Trophoblast cell (in vitro differentiated cells and primary cell): ENCODE measurements at regions not wholly inside any gene's neighbourhood (a gene's known extent, or its start where the extent isn't known, plus 50 kb on each side); places are given as distances from the start of the nearest gene placed in this dataset.

Experiments
- DNase-seq, 2 donors: peaks; one replicate each; pipeline ENCODE4 v3.0.0-alpha.2; 2016
- H2AFZ ChIP-seq: 2 replicates; pipeline ENCODE4 v1.6.1; 2013; ENCODE audit warnings: low read length, moderate library complexity, mild to moderate bottlenecking; ENCODE audit not compliant: insufficient read depth, poor library complexity
- H2AK5ac ChIP-seq: 2 replicates; pipeline ENCODE4 v1.6.1; 2013; ENCODE audit warnings: mild to moderate bottlenecking, low read length
- H2BK120ac ChIP-seq: 2 replicates; pipeline ENCODE4 v1.6.1; 2013; ENCODE audit warnings: low read length, mild to moderate bottlenecking, moderate library complexity; ENCODE audit not compliant: insufficient read depth, poor library complexity
- H2BK12ac ChIP-seq: 2 replicates; pipeline ENCODE4 v1.6.1; 2013; ENCODE audit warnings: mild to moderate bottlenecking, low read length, moderate library complexity
- H2BK5ac ChIP-seq: 2 replicates; pipeline ENCODE4 v1.6.1; 2013; ENCODE audit warnings: low read length, low read depth, moderate library complexity, mild to moderate bottlenecking; ENCODE audit not compliant: poor library complexity
- H3K14ac ChIP-seq: 2 replicates; pipeline ENCODE4 v1.6.1; 2013; ENCODE audit warnings: mild to moderate bottlenecking, low read length
- H3K18ac ChIP-seq: 2 replicates; pipeline ENCODE4 v1.6.1; 2013; ENCODE audit warnings: mild to moderate bottlenecking, low read length
- H3K23ac ChIP-seq: 2 replicates; pipeline ENCODE4 v1.6.1; 2013; ENCODE audit warnings: low read length
- H3K27ac ChIP-seq: 2 replicates; pipeline ENCODE4 v1.5.1; 2013; ENCODE audit warnings: low read depth, mild to moderate bottlenecking, inconsistent platforms, low read length, moderate library complexity
- H3K27me3 ChIP-seq: 2 replicates; pipeline ENCODE4 v1.6.1; 2013; ENCODE audit warnings: inconsistent platforms, mild to moderate bottlenecking, low read length, moderate library complexity; ENCODE audit not compliant: insufficient read depth
- H3K36me3 ChIP-seq, 2 experiments: 1 replicate in 1 of 2; 2 replicates in 1 of 2; pipeline ENCODE4 v1.6.1; 2013; ENCODE audit warnings: low read length in 2 of 2, mild to moderate bottlenecking in 2 of 2, moderate library complexity in 1 of 2; ENCODE audit not compliant: insufficient read depth in 2 of 2, control insufficient read depth in 1 of 2
- H3K4ac ChIP-seq: 2 replicates; pipeline ENCODE4 v1.6.1; 2013; ENCODE audit warnings: low read depth, mild to moderate bottlenecking, low read length, moderate library complexity
- H3K4me1 ChIP-seq, 2 experiments: 1 replicate in 1 of 2; 2 replicates in 1 of 2; pipeline ENCODE4 v1.6.1; 2013; ENCODE audit warnings: low read length in 2 of 2, mild to moderate bottlenecking in 2 of 2, moderate library complexity in 1 of 2; ENCODE audit not compliant: insufficient read depth in 2 of 2, control insufficient read depth in 1 of 2
- H3K4me2 ChIP-seq: 2 replicates; pipeline ENCODE4 v1.6.1; 2013; ENCODE audit warnings: inconsistent platforms, mild to moderate bottlenecking, low read length, moderate library complexity
- H3K4me3 ChIP-seq: 2 replicates; pipeline ENCODE4 v1.5.1; 2013; ENCODE audit warnings: mild to moderate bottlenecking, low read depth, low read length, inconsistent platforms
- H3K79me1 ChIP-seq: one replicate; pipeline ENCODE4 v1.6.1; 2013; ENCODE audit warnings: low read length
- H3K79me2 ChIP-seq: 2 replicates; pipeline ENCODE4 v1.6.1; 2013; ENCODE audit warnings: low read length, mild to moderate bottlenecking; ENCODE audit not compliant: control insufficient read depth, insufficient read depth, poor library complexity
- H3K9ac ChIP-seq: 2 replicates; pipeline ENCODE4 v1.6.1; 2013; ENCODE audit warnings: mild to moderate bottlenecking, low read length
- H3K9me3 ChIP-seq: 2 replicates; pipeline ENCODE4 v1.6.1; 2013; ENCODE audit warnings: low read depth, mild to moderate bottlenecking, control low read depth, inconsistent platforms, low read length; ENCODE audit not compliant: insufficient read depth
- H4K12ac ChIP-seq: 2 replicates; pipeline ENCODE4 v1.6.1; 2013; ENCODE audit warnings: low read depth, mild to moderate bottlenecking, low read length, moderate library complexity
- H4K8ac ChIP-seq: 2 replicates; pipeline ENCODE4 v1.6.1; 2013; ENCODE audit warnings: low read depth, mild to moderate bottlenecking, low read length, moderate library complexity
- H4K91ac ChIP-seq: one replicate; pipeline ENCODE4 v1.6.1; 2013; ENCODE audit warnings: low read depth, mild to moderate bottlenecking, low read length, moderate library complexity
- WGBS: extraction: QIAGEN DNeasy Blood & Tissue Kit; methylation state at CpG from one replicate; pipeline ENCODE4 v1.1.7; 2013; ENCODE audit warnings: missing lambda C conversion rate; ENCODE audit not compliant: insufficient read length, insufficient coverage; ENCODE audit errors: extremely low coverage; 5-methylcytosine and 5-hydroxymethylcytosine counted together

DNA sequence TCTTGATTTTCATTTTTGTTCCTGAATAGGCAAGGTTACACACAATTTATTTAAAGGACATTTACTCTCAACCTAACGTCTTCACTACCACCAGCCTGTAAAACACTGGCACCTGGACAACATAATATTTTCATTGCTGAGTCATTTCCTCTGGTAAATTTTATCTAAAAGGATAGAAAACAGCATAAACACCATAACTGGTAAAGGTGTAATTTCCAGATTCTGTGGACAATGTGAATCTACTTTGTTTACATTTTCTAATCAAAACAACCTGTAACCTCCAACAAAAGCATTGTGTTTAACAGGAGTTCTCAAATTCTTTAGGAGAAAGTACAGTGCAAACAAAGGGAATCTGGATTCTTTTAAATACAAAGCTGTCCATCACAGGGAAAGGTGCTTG lies 472.0 kb upstream of the AKR1E2 start:
- Histone ChIP-seq H3K23ac (no peak overlapping the region), H3K79me2 (no peaks in the 10 kb centered on the region), H3K14ac (no peak overlapping the region), H2AFZ (no peak overlapping the region), H2AK5ac (no peak overlapping the region), H3K27me3 (no peaks in the 10 kb centered on the region), H3K27ac (no peak overlapping the region), H3K4ac (no peak overlapping the region), H3K4me1 (peaks cover 2 to 8% of the 10 kb centered on the region in 2 experiments), H2BK120ac (no peak overlapping the region), H3K18ac (no peak overlapping the region), H2BK12ac (no peak overlapping the region), H4K12ac (no peak overlapping the region), H3K9ac (no peak overlapping the region), H2BK5ac (no peak overlapping the region), H3K9me3 (no peaks in the 10 kb centered on the region), H3K4me3 (no peak overlapping the region), H4K8ac (no peak overlapping the region), H3K4me2 (no peak overlapping the region), H3K79me1 (peaks cover 3% of the 10 kb centered on the region), H4K91ac (no peak overlapping the region), H3K36me3 (no peaks in the 10 kb centered on the region)
- no CpG with 5 or more reads among the region's 1 CpG for WGBS
- DNase-seq, result peak in 1 of 2 donors; percentile 37

DNA sequence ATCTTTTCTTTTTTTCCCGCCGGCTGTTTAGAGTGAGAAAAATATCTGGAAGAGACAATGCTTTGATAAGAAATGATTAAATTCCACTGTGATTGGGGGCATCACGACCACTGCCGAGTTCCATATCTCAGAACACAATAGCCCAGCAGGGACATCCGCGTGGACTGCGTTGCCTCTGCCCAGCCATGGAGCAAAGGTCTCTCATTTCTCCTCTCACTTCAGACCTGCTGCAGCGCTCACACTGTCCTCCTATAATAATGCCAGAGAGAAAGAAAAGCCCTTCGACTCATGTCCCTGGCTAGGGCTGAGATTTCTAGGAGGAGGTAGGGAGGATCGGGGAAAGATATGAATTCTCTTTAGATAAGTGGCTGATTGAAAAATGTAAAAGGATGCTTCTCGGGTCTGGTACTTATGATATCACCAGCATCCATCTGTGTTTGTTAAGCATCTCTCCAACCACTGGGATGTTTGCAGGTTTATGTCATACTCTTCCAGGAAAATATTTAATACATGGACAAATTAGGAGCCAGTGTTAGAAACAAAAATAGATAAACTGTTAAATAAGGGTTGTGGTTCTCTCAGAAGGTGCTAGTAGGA lies 472.9 kb upstream of the AKR1E2 start:
- Histone ChIP-seq H2BK120ac (peak overlapping the region; percentile 34), H3K23ac (no peak overlapping the region)

DNA sequence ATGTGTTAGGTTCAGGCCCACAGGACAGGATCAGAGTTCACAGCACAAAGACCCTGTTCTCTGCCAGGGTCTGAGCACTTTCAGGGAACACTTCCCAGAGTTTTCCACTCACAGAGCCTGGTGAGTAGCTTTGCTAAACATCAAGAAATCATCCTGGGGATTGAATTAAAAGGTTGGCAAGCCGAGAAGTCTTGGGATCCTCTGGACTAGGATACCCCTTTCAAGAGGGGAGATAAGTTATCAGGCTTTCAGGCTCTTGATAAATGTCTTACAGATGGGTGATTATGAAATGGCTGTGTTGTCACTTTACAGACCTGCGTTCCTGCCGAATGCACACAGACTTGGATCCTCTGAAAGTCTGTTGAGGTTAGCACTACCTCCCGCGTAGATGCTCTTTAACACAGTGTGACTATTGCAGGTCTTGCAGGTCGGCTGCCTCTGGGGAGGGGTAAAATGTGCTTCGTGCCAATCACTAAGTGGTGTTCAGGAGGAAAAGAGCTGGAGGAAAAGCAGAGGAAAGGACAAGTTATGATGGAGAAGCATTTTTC lies 473.5 kb upstream of the AKR1E2 start:
- H4K91ac ChIP-seq, result peak overlapping the region; percentile 55
- no peak overlapping the region for H2BK5ac ChIP-seq
- H4K8ac ChIP-seq, result no peak overlapping the region
- H3K36me3 ChIP-seq, result no peaks in the 10 kb centered on the region
- no peak overlapping the region for H3K23ac ChIP-seq
- H3K14ac ChIP-seq, result no peak overlapping the region
- H3K79me2 ChIP-seq, result no peaks in the 10 kb centered on the region
- H3K79me1 ChIP-seq, result peaks cover 3% of the 10 kb centered on the region
- H3K9me3 ChIP-seq, result no peaks in the 10 kb centered on the region
- no peak for DNase-seq
- no peak overlapping the region for H2BK120ac ChIP-seq
- H4K12ac ChIP-seq, result no peak overlapping the region
- no CpG with 5 or more reads among the region's 7 CpGs for WGBS
- no peak overlapping the region for H3K4me3 ChIP-seq
- no peak overlapping the region for H2AK5ac ChIP-seq
- H3K9ac ChIP-seq, result no peak overlapping the region
- no peak overlapping the region for H3K4ac ChIP-seq
- no peaks in the 10 kb centered on the region for H3K27me3 ChIP-seq
- peaks cover 2 to 8% of the 10 kb centered on the region in 2 experiments for H3K4me1 ChIP-seq
- no peak overlapping the region for H3K27ac ChIP-seq
- H3K4me2 ChIP-seq, result no peak overlapping the region
- no peak overlapping the region for H2AFZ ChIP-seq
- peak overlapping the region; percentile 9 for H2BK12ac ChIP-seq
- H3K18ac ChIP-seq, result no peak overlapping the region

More for the DNA sequence above, 472.9 kb upstream of the AKR1E2 start:
- H2BK5ac ChIP-seq, result no peak overlapping the region
- no peaks in the 10 kb centered on the region for H3K36me3 ChIP-seq
- no peaks in the 10 kb centered on the region for H3K27me3 ChIP-seq
- no peaks in the 10 kb centered on the region for H3K79me2 ChIP-seq
- no peak overlapping the region for H3K14ac ChIP-seq
- DNase-seq, result peak; percentile 16 to 34
- H4K91ac ChIP-seq, result no peak overlapping the region
- no peak overlapping the region for H3K27ac ChIP-seq
- H3K18ac ChIP-seq, result no peak overlapping the region
- no peaks in the 10 kb centered on the region for H3K9me3 ChIP-seq
- no peak overlapping the region for H4K12ac ChIP-seq
- H2AFZ ChIP-seq, result no peak overlapping the region
- H3K4me1 ChIP-seq, result peaks cover 2 to 8% of the 10 kb centered on the region in 2 experiments
- no peak overlapping the region for H3K4me2 ChIP-seq
- H3K4me3 ChIP-seq, result no peak overlapping the region
- peak overlapping the region; percentile 49 for H4K8ac ChIP-seq
- H2BK12ac ChIP-seq, result peak overlapping the region; percentile 81
- no peak overlapping the region for H3K4ac ChIP-seq
- H3K9ac ChIP-seq, result no peak overlapping the region
- H2AK5ac ChIP-seq, result peak overlapping the region; percentile 76
- peaks cover 3% of the 10 kb centered on the region for H3K79me1 ChIP-seq
- WGBS, result no CpG with 5 or more reads among the region's 11 CpGs

DNA sequence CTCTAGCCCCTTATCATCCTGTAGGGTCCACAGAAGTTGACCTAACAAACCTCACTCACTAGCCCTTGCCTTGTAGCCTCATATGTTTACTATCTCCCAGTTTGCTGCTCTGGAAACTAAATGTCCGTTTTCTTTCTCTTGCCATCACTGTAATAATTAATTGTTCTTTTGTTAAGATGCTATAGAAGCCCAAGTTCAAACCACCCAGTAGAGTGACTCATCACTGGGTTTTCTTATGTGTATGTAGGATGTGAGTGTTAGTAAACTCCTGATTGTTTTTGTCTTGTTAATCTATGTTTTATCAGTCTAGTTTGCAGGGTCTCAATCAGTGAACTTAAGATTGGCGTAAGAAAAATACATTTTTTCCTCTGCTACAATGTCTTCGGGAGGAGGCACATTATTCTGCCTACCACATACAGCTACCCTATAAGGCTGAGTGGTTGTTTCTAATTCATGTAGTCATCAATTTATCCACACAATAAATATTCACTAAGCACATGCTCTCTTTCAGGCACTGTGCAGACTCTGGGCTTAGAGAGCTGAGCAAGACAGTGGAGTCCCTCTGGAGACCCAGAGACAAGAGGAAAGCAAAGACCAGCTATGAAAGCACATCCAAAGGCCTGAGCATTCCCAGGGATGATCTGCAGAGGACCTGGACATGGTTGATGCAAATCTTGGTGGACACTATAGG lies 474.1 kb upstream of the AKR1E2 start:
- H3K9ac ChIP-seq, result no peak overlapping the region
- no peaks in the 10 kb centered on the region for H3K79me2 ChIP-seq
- H3K4me1 ChIP-seq, result peaks cover 2 to 8% of the 10 kb centered on the region in 2 experiments
- peak overlapping the region; percentile 5 for H2BK12ac ChIP-seq
- H2AFZ ChIP-seq, result no peak overlapping the region
- no peak overlapping the region for H3K14ac ChIP-seq
- DNase-seq, result no peak
- no peak overlapping the region for H2BK5ac ChIP-seq
- H3K18ac ChIP-seq, result no peak overlapping the region
- no CpG with 5 or more reads among the region's 3 CpGs for WGBS
- no peak overlapping the region for H4K12ac ChIP-seq
- peak overlapping the region; percentile 55 for H4K91ac ChIP-seq
- H3K4ac ChIP-seq, result no peak overlapping the region
- H4K8ac ChIP-seq, result no peak overlapping the region
- no peak overlapping the region for H2AK5ac ChIP-seq
- H3K36me3 ChIP-seq, result no peaks in the 10 kb centered on the region
- no peaks in the 10 kb centered on the region for H3K9me3 ChIP-seq
- no peaks in the 10 kb centered on the region for H3K27me3 ChIP-seq
- H2BK120ac ChIP-seq, result no peak overlapping the region
- no peak overlapping the region for H3K4me3 ChIP-seq
- peaks cover 3% of the 10 kb centered on the region for H3K79me1 ChIP-seq
- H3K4me2 ChIP-seq, result no peak overlapping the region
- no peak overlapping the region for H3K23ac ChIP-seq
- no peak overlapping the region for H3K27ac ChIP-seq
